SK-N-SH (cell line): ENCODE measurements at regions not wholly inside any gene's neighbourhood (a gene's known extent, or its start where the extent isn't known, plus 50 kb on each side); places are given as distances from the start of the nearest gene placed in this dataset.

Experiments used
- CTCF ChIA-PET: fragments of 300-600, 350-600 bp; formaldehyde crosslinking; extraction: SDS; loops from one replicate; lab custom pipeline; 2021; lab: Yijun Ruan, JAX
- POLR2A ChIA-PET: fragments of 350-600 bp; sonication (Branson Sonifier 250); formaldehyde crosslinking; extraction: SDS; loops from one replicate; lab custom pipeline; 2020; ENCODE audit warnings: antibody characterized with exemption, inconsistent platforms; lab: Yijun Ruan, JAX
- DNase-seq: peaks from one replicate; pipeline ENCODE4 v3.0.0; 2012
- H2AFZ ChIP-seq: fragments of 200-600 bp; sonication (generic); 2 replicates; pipeline ENCODE4 v1.8.1; 2016; ENCODE audit warnings: antibody characterized with exemption, mild to moderate bottlenecking, low read depth
- H3F3A ChIP-seq: fragments of 200-600 bp; sonication (generic); replicated peaks from 2 replicates; pipeline ENCODE3; 2016; ENCODE audit warnings: antibody characterized with exemption, mild to moderate bottlenecking; ENCODE audit not compliant: insufficient read depth
- H3K27ac ChIP-seq, 2 experiments: fragments of 200-500 bp in 1 of 2; fragments of 200-600 bp in 1 of 2; sonication (Bioruptor generic) in 1 of 2; sonication (generic), shearing (Covaris generic) in 1 of 2; 2 replicates each; pipeline versions ENCODE4 v1.5.1 to v1.6.1; 2014 to 2016; ENCODE audit warnings: low read depth in 2 of 2, inconsistent platforms in 1 of 2, low read length in 1 of 2, mild to moderate bottlenecking in 1 of 2, mixed read lengths in 1 of 2
- H3K27me3 ChIP-seq: fragments of 200-600 bp; sonication (generic), shearing (Covaris generic); 2 replicates; pipeline ENCODE4 v1.6.1; 2016; ENCODE audit warnings: mixed run types; ENCODE audit not compliant: insufficient read depth
- H3K36me3 ChIP-seq, 2 experiments: fragments of 200-500 bp in 1 of 2; fragments of 200-600 bp in 1 of 2; sonication (Bioruptor generic) in 1 of 2; sonication (generic) in 1 of 2; replicated peaks in 1 of 2; 2 replicates each; pipeline versions ENCODE3 to v1.5.1; 2014 to 2016; ENCODE audit warnings: low read length in 1 of 2, mild to moderate bottlenecking in 1 of 2; ENCODE audit not compliant: insufficient read depth in 2 of 2, control insufficient read depth in 1 of 2
- H3K4me1 ChIP-seq, 2 experiments: fragments of 200-500 bp in 1 of 2; fragments of 200-600 bp in 1 of 2; sonication (Bioruptor generic) in 1 of 2; sonication (generic), shearing (Covaris generic) in 1 of 2; 2 replicates each; pipeline versions ENCODE4 v1.5.1 to v1.6.1; 2014 to 2016; ENCODE audit warnings: low read depth in 1 of 2, low read length in 1 of 2, mixed run types in 1 of 2; ENCODE audit not compliant: insufficient read depth in 2 of 2, control insufficient read depth in 1 of 2
- H3K4me2 ChIP-seq: fragments of 200-600 bp; sonication (generic), shearing (Covaris generic); 2 replicates; pipeline ENCODE4 v1.6.1; 2017; ENCODE audit warnings: mixed run types
- H3K4me3 ChIP-seq, 2 experiments: fragments of 200-500 bp in 1 of 2; fragments of 200-600 bp in 1 of 2; sonication (Bioruptor generic) in 1 of 2; sonication (generic), shearing (Covaris generic) in 1 of 2; 2 replicates each; pipeline versions ENCODE4 v1.5.1 to v1.8.1; 2014 to 2016; ENCODE audit warnings: low read depth in 2 of 2, inconsistent platforms in 1 of 2, low read length in 1 of 2, mild to moderate bottlenecking in 1 of 2, mixed read lengths in 1 of 2, moderate library complexity in 1 of 2
- H3K79me2 ChIP-seq: fragments of 200-600 bp; sonication (generic); 2 replicates; pipeline ENCODE4 v1.8.1; 2017; ENCODE audit warnings: mild to moderate bottlenecking; ENCODE audit not compliant: insufficient read depth
- H3K9ac ChIP-seq: fragments of 200-600 bp; sonication (generic); 2 replicates; pipeline ENCODE4 v1.6.1; 2017; ENCODE audit warnings: mixed run types
- H3K9me2 ChIP-seq: fragments of 200-600 bp; sonication (generic); 2 replicates; pipeline ENCODE4 v1.6.1; 2017; ENCODE audit warnings: mixed run types
- H3K9me3 ChIP-seq: fragments of 200-600 bp; sonication (generic); 2 replicates; pipeline ENCODE4 v1.6.1; 2017; ENCODE audit warnings: mixed run types, mild to moderate bottlenecking, moderate library complexity
- H4K20me1 ChIP-seq: fragments of 200-600 bp; sonication (generic); 2 replicates; pipeline ENCODE4 v1.6.1; 2017; ENCODE audit warnings: mild to moderate bottlenecking, mixed run types; ENCODE audit not compliant: insufficient read depth
- CTCF ChIP-seq: fragments of 200-600 bp; sonication (generic); IDR thresholded peaks from 2 replicates; pipeline ENCODE4 v1.6.1; 2017; ENCODE audit warnings: antibody characterized with exemption, mild to moderate bottlenecking, moderate library complexity
- EP300 ChIP-seq, 2 experiments: IDR thresholded peaks; 2 replicates each; pipeline versions ENCODE4 v1.4.0 to v1.6.1; 2012; ENCODE audit warnings: borderline replicate concordance in 1 of 2, low read depth in 1 of 2, low read length in 1 of 2
- FOXJ3 ChIP-seq: sonication (generic); formaldehyde crosslinking; IDR thresholded peaks from 2 replicates; pipeline ENCODE4 v1.5.1; 2020; ENCODE audit warnings: mild to moderate bottlenecking, missing genetic modification reagents
- FOXM1 ChIP-seq: IDR thresholded peaks from 2 replicates; pipeline ENCODE4 v1.4.0; 2012; ENCODE audit warnings: low read depth, mild to moderate bottlenecking
- JUND ChIP-seq: IDR thresholded peaks from 2 replicates; pipeline ENCODE4 v1.4.0; 2012
- MAX ChIP-seq: IDR thresholded peaks from 2 replicates; pipeline ENCODE4 v1.4.0; 2012; ENCODE audit warnings: low read depth
- RXRA ChIP-seq: IDR thresholded peaks from 2 replicates; pipeline ENCODE4 v1.4.0; 2012; ENCODE audit warnings: low read depth, mild to moderate bottlenecking, borderline replicate concordance
- TCF12 ChIP-seq: IDR thresholded peaks from 2 replicates; pipeline ENCODE4 v1.4.0; 2012
- USF1 ChIP-seq: IDR thresholded peaks from 2 replicates; pipeline ENCODE4 v1.4.0; 2012; ENCODE audit warnings: low read depth, borderline replicate concordance
- YY1 ChIP-seq: IDR thresholded peaks from 2 replicates; pipeline ENCODE4 v1.4.0; 2012; ENCODE audit warnings: low read depth, mild to moderate bottlenecking
- WGBS: methylation state at CpG from one replicate; pipeline ENCODE4 v1.1.6; 2017; ENCODE audit warnings: low lambda C conversion rate; 5-methylcytosine and 5-hydroxymethylcytosine counted together
- TF ChIP-seq, protein P1 (sequence below): fragments of 150-350 bp; IDR thresholded peaks from 2 replicates; pipeline ENCODE4 v1.6.1; 2016; ENCODE audit warnings: mild to moderate bottlenecking, low read depth, low read length

DNA sequence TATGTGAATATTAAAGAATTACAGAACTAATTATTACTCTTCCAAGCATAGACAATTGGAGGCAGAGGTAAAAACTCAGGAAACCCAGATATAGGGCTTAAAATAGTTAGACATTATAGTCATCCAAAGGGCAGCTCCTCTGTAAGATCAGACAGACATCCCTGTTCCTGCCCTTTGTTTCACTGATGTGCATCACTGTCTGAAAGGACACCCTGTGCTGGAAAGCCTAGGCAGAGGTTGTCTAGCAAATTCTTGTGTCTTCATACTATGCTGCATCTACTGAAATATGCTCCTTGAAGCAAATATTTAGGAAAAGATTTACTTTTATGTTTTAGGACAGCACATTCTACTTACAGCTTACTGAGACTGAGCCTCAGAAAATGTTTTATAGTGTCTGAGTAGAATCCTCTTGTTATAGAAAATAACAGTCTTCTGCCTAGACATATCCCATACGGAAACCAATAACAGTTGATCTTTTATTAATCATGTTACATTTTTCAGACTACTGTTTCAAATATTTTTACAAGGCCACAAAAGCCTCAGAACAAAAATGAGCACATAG is 977.3 kb upstream of the CDH2 start:
- H3K27me3 ChIP-seq: no peaks in the 10 kb centered on the region
- POLR2A ChIA-PET: no interaction called here
- peak overlapping the region; percentile 83 to 86 for H3K27ac ChIP-seq
- H4K20me1 ChIP-seq: no peaks in the 10 kb centered on the region
- TF ChIP-seq, protein P1, sequence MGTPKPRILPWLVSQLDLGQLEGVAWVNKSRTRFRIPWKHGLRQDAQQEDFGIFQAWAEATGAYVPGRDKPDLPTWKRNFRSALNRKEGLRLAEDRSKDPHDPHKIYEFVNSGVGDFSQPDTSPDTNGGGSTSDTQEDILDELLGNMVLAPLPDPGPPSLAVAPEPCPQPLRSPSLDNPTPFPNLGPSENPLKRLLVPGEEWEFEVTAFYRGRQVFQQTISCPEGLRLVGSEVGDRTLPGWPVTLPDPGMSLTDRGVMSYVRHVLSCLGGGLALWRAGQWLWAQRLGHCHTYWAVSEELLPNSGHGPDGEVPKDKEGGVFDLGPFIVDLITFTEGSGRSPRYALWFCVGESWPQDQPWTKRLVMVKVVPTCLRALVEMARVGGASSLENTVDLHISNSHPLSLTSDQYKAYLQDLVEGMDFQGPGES: no peak
- TF ChIP-seq EP300 (IDR thresholded peaks at IDR 0.05; ENCODE audit: borderline replicate concordance in 1 of 2, low read depth in 1 of 2, low read length in 1 of 2): no peak
- TF ChIP-seq YY1: no peak
- TF ChIP-seq CTCF: no peak
- TF ChIP-seq USF1: no peak
- TF ChIP-seq TCF12: no peak
- 0 out of 2 replicates have a peak, but pooled peaks have one; percentile 30 for TF ChIP-seq FOXM1
- TF ChIP-seq JUND: no peak
- H3K4me2 ChIP-seq: peak overlapping the region; percentile 66
- peak overlapping the region; percentile 60 for H3K9ac ChIP-seq
- H3K9me2 ChIP-seq: no peaks in the 10 kb centered on the region
- CTCF ChIA-PET: no interaction called here
- H3F3A ChIP-seq: peaks cover 40% of the 10 kb centered on the region
- H2AFZ ChIP-seq: no peak overlapping the region
- H3K4me1 ChIP-seq: peaks cover 0 to 18% of the 10 kb centered on the region in 2 experiments; a peak in 3 of 4 replicates
- DNase-seq: no peak
- peak overlapping the region in 1 of 2 experiments; percentile 16; a peak in 1 of 4 replicates for H3K4me3 ChIP-seq
- H3K79me2 ChIP-seq: peaks cover 2% of the 10 kb centered on the region; the same call in 1 of the 2 replicates
- WGBS: 7% methylated on average over 1 of the region's 1 CpG
- no peaks in the 10 kb centered on the region for H3K36me3 ChIP-seq
- H3K9me3 ChIP-seq: no peaks in the 10 kb centered on the region; the same call in 1 of the 2 replicates

DNA sequence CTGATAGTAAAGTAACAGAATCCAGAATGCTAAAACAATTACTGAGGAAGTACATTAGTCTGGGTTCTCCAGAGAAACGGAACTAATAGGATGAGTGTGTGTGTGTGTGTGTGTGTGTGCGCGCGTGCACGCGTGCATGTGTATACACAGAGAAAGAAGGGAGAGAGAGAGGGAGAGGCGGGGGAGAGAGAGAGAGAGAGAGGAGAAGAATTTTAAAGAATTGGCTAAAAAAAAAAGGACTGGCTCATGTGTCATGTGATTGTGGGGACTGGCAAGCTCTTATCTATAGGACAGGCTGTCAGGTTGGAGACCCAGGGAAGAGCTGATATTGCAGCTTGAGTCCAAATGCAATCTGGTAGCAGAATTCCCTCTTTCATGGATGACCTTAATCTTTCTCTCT is 976.2 kb upstream of the CDH2 start:
- 97% methylated on average over 7 of the region's 7 CpGs for WGBS
- no peak overlapping the region for H3K4me3 ChIP-seq
- H4K20me1 ChIP-seq: no peaks in the 10 kb centered on the region
- H3K27me3 ChIP-seq: no peaks in the 10 kb centered on the region
- H3F3A ChIP-seq: peaks cover 37% of the 10 kb centered on the region
- TF ChIP-seq JUND (no peak), YY1 (no peak), RXRA (no peak), FOXJ3 (no peak), MAX (no peak)
- TF ChIP-seq, protein P1: no peak
- H3K79me2 ChIP-seq: peaks cover 2% of the 10 kb centered on the region; the same call in 1 of the 2 replicates
- no peaks in the 10 kb centered on the region for H3K36me3 ChIP-seq
- peaks cover 0 to 18% of the 10 kb centered on the region in 2 experiments; a peak in 3 of 4 replicates for H3K4me1 ChIP-seq
- no peak overlapping the region for H3K27ac ChIP-seq
- no peaks in the 10 kb centered on the region; the same call in 1 of the 2 replicates for H3K9me3 ChIP-seq
- ChIA-PET POLR2A (interaction anchor here (0.7 kb wide), 1 partner anchor 63 kb away, joined by 3 read pairs; no protein-coding TSS in a partner anchor), CTCF (no interaction called here)
- no peak overlapping the region for H3K4me2 ChIP-seq
- no peaks in the 10 kb centered on the region for H3K9me2 ChIP-seq
- no peak for DNase-seq
- H2AFZ ChIP-seq: no peak overlapping the region
- no peak overlapping the region for H3K9ac ChIP-seq
